LNCAP (cell line): ENCODE measurements at regions not wholly inside any gene's neighbourhood (a gene's known extent, or its start where the extent isn't known, plus 50 kb on each side); places are given as distances from the start of the nearest gene placed in this dataset.

Source experiments
- CTCF ChIP-seq: fragments of 450-650 bp; IDR thresholded peaks from 2 replicates; pipeline ENCODE4 v1.5.1; 2017; ENCODE audit warnings: mild to moderate bottlenecking

- no peak for TF ChIP-seq CTCF
Observed at GRCh38 chr2:62338111-62338510, 142.2 kb downstream of the B3GNT2 start.

GRCh38 chr2:62337403-62337802 is 141.5 kb downstream of the B3GNT2 start:
- TF ChIP-seq CTCF: no peak

GRCh38 chr2:62335612-62336011 is 139.7 kb downstream of the B3GNT2 start:
- no peak for TF ChIP-seq CTCF

GRCh38 chr2:62334440-62335058 is 138.6 kb downstream of the B3GNT2 start:
- no peak for TF ChIP-seq CTCF

- no peak for TF ChIP-seq CTCF
Observed at GRCh38 chr2:62334009-62334408, 138.1 kb downstream of the B3GNT2 start.

GRCh38 chr2:62330959-62331358 is 135.0 kb downstream of the B3GNT2 start:
- no peak for TF ChIP-seq CTCF

GRCh38 chr2:62329797-62330196 is 133.9 kb downstream of the B3GNT2 start:
- no peak for TF ChIP-seq CTCF

- no peak for TF ChIP-seq CTCF
Observed at GRCh38 chr2:62326735-62327134, 130.8 kb downstream of the B3GNT2 start.
